Stomach (tissue), 4 donors: ENCODE measurements at regions not wholly inside any gene's neighbourhood (a gene's known extent, or its start where the extent isn't known, plus 50 kb on each side); places are given as distances from the start of the nearest gene placed in this dataset.

Source experiments
- POLR2A ChIP-seq, 4 donors: fragments of 450-650 bp; IDR thresholded peaks; one replicate each; pipeline ENCODE4 v1.6.1; 2016; ENCODE audit warnings: antibody characterized with exemption in 4 of 4, control low read depth in 2 of 4, mild to moderate bottlenecking in 1 of 4, moderate library complexity in 1 of 4
- POLR2AphosphoS5 ChIP-seq, 3 donors: sonication (generic); formaldehyde crosslinking; IDR thresholded peaks; one replicate each; pipeline ENCODE4 v1.6.1; 2016; ENCODE audit warnings: antibody characterized with exemption in 3 of 3

- TF ChIP-seq POLR2AphosphoS5 (IDR thresholded peaks at IDR 0.05) (no peak), POLR2A (IDR thresholded peaks at IDR 0.05) (no peak)
Measured at GRCh38 chr3:3664935-3665334, 134.3 kb upstream of the LRRN1 start.
